Lower leg skin (tissue), 3 donors: ENCODE measurements at regions not wholly inside any gene's neighbourhood (a gene's known extent, or its start where the extent isn't known, plus 50 kb on each side); places are given as distances from the start of the nearest gene placed in this dataset.

Experiments
- CTCF ChIP-seq, 3 donors: fragments of 450-650 bp; IDR thresholded peaks; one replicate each; pipeline ENCODE4 v1.5.1; 2016; ENCODE audit warnings: antibody characterized with exemption in 3 of 3, mild to moderate bottlenecking in 3 of 3, moderate library complexity in 2 of 3
- POLR2A ChIP-seq, 2 donors: fragments of 450-650 bp; IDR thresholded peaks; one replicate each; pipeline ENCODE4 v1.6.1; 2016 to 2017; ENCODE audit warnings: antibody characterized with exemption in 2 of 2, mild to moderate bottlenecking in 1 of 2, moderate library complexity in 1 of 2

- TF ChIP-seq CTCF (IDR thresholded peaks at IDR 0.05) (no peak), POLR2A (IDR thresholded peaks at IDR 0.05) (no peak)
Measured at GRCh38 chr2:146226077-146226476, 1618.8 kb upstream of the ACVR2A start.
